SKM-1 treated with dmso at 0.1 percent for 144 hours (cell line): ENCODE measurements at regions not wholly inside any gene's neighbourhood (a gene's known extent, or its start where the extent isn't known, plus 50 kb on each side); places are given as distances from the start of the nearest gene placed in this dataset.

Source experiments
- DNase-seq: peaks from one replicate; lab custom pipeline; 2025; ENCODE audit not compliant: unreplicated experiment; lab: John Stamatoyannopoulos, UW

DNA sequence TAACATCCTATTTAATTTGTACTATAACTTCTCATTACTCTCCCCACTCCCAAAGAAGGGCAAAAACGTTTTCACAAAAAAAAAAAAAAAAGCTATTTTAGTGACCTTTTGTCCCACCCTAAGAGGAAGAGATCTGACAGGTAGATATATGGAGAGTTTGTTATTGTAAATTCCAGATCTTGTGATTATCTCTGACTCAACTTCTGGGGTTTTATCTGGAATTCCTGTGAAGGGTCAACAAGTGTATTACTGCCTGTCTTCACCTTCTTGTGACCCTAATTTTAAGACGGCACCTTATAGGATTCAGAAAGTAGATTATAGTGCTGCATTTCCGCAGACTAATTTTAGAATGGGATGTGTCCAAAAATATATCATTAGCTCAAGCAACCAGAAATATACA is 205.9 kb upstream of the CDIN1 start:
- no peak for DNase-seq

GRCh38 chr15:36389107-36389506 is 190.3 kb upstream of the CDIN1 start:
- no peak for DNase-seq

GRCh38 chr15:36390491-36390890 is 188.9 kb upstream of the CDIN1 start:
- DNase-seq, result no peak

- DNase-seq, result no peak
Measured at GRCh38 chr15:36392676-36393266, 186.7 kb upstream of the CDIN1 start.

DNA sequence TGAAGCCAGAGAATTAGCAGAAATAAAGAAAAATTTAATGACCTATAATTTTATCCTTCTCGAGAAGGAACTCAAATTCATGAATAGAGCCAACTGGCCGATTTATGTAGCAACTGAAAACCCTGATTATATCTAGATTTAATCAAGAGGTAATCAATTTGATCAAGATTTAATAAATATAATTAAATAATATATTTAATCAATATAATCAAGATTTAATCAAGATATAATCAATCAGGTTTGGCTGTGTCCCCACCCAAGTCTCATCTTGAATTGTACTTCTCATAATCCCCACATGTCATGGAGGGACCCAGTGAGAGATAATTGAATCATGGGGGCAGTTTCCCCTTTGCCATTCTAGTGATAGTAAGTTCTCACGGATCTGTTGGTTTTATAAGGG is 181.2 kb upstream of the CDIN1 start:
- no peak for DNase-seq

GRCh38 chr15:36399276-36399675 is 180.2 kb upstream of the CDIN1 start:
- DNase-seq, result no peak

GRCh38 chr15:36400936-36401585 is 178.4 kb upstream of the CDIN1 start:
- DNase-seq, result no peak

GRCh38 chr15:36401586-36401966 is 177.8 kb upstream of the CDIN1 start:
- DNase-seq, result no peak

DNA sequence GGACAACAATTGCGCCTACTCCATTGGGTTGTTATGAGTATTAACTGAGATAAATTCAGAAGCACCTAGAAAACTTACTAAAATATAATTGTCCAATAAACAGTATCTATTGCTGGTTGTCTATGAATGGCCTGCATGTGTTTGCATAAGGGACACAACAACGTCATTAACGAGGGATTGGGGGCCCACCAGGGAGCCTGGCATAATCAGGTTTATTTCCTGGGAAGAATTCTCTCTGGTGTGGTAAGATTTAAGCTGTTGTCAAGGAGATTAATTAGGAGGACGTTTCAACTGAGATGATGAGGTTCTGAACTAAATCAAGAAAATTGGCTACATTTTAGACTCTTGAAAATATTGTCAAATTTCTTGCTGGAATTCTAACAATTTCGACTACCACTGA is 176.1 kb upstream of the CDIN1 start:
- DNase-seq, result no peak

GRCh38 chr15:36406366-36406765 is 173.1 kb upstream of the CDIN1 start:
- no peak for DNase-seq

DNA sequence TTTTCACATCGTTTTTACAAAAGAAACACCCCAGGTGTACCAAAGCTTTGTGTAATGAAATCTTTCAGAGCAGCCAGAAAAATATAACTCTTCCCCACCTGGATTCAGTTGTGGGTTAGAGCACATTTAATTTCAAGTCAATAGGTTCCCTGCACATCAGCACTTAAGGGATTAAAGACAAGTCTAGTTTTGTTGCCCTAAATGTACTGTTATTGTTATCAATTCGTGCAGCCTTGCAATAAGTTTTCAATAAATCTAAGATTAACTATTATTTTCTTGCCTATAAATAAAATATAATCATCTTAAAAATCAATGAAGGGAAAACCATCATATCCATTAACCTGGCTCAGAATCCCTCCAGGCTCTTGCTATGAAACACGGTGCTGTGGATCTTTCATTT is 172.5 kb upstream of the CDIN1 start:
- no peak for DNase-seq

GRCh38 chr15:36407647-36408046 is 171.8 kb upstream of the CDIN1 start:
- DNase-seq, result no peak

DNA sequence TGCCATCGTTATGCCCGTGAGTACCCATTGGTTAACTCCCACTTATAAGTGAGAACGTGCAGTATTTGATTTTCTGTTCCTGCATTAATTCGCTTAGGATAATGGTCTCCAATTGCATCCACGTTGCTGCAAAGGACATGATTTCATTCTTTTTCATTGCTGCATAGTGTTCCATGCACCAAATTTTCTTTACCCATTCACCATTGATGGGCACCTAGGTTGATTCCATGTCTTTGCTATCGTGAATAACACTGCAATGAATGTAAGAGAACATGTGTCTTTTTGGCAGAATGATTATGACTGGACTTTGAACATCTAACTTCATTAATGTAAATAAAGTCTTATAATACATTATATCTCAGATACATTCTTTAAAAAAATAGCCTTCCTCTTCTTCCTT is 169.6 kb upstream of the CDIN1 start:
- no peak for DNase-seq

GRCh38 chr15:36414670-36415069 is 164.8 kb upstream of the CDIN1 start:
- DNase-seq, result no peak

DNA sequence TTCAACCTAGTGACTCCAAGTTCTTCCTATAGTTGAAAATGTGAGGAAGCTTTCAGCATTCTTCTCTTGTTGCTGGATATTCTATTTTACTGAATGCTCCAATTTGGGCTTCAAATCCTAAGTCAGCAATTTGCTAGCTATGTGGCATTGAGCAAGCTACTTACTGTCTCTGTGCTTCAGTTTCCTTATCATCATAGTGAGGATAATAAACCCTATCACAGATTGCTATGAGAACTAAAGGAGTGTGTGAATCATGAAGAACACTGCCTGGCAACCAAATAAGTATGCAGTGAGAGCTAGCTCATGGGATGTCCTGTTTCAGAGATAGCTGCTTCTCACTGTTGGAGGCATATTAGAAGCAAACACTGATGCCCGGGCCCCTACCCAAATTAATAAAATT is 163.8 kb upstream of the CDIN1 start:
- no peak for DNase-seq

DNA sequence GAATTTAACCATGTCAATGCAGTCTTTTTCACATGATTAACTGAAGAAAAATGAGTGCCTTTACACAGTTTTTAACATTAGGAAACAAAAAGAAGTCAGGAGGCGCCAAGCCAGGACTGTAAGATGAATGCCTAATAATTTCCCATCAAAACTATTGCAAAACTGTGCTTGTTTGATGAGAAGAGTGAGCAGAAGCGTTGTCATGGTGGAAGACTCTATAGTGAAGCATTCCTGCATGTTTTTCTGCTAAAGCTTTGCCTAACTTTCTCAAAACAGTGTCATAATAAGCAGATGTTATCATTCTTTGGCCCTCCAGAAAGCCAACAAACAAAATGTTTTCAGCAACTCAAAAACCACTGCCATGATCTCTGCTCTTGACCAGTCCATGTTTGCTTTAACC is 156.8 kb upstream of the CDIN1 start:
- no peak for DNase-seq

DNA sequence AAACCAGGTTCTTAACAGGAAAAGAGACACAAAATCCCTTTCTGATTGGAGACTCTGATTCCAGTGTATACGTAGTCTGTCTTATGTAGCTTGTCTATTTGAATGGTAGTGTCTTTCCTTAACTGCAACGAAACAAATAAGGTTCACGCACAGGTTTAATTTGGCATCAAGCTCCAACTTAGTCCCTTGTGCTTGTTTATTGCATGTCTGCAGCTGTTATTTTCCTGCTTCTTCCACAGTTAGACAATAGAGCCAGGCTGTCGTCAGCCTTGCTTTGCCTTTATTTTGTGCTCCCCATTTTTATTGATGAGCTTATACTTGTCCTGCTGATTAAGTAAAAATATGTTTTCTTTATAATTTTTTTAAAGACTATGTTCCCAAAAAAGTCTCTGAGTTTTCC is 152.7 kb upstream of the CDIN1 start:
- no peak for DNase-seq

DNA sequence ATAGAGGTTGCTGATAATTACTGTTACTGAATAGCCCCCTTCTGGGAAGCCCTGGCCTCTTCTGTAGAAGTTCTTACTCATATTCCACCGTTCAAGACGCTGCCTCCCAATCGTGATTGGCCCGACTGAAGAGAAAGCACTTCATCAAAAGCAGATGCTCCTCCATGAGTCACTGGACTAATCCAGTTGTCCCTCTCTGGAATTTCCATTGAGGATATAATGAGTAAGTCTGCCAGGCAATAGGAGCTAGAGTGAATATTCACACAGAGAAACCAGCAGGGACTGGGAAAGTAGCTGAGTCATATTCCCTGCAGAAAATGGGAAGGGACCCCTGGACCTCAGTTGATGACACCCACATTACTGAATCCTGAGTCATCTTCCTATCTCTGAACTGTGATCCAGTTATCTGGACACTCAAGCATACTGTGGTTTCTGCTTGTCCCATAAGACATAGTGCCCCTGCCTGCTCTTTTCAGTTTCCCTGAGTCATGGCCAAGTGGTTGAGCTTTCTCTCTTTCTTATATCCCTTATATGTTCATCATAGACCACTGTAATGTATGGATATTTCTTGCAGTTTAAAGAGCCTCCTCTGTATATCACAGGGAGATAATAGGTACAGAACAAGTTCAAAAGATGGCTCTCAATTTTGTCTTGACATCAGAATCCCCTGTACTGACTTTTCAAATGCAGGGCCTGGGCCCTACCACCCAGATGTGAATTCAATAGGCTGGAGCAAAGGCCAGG is 151.2 kb upstream of the CDIN1 start:
- DNase-seq, result no peak

- DNase-seq, result no peak
Measured at GRCh38 chr15:36429707-36430106, 149.7 kb upstream of the CDIN1 start.

- no peak for DNase-seq
Measured at GRCh38 chr15:36430280-36430679, 149.1 kb upstream of the CDIN1 start.

- DNase-seq, result no peak
Measured at GRCh38 chr15:36430726-36431265, 148.6 kb upstream of the CDIN1 start.

DNA sequence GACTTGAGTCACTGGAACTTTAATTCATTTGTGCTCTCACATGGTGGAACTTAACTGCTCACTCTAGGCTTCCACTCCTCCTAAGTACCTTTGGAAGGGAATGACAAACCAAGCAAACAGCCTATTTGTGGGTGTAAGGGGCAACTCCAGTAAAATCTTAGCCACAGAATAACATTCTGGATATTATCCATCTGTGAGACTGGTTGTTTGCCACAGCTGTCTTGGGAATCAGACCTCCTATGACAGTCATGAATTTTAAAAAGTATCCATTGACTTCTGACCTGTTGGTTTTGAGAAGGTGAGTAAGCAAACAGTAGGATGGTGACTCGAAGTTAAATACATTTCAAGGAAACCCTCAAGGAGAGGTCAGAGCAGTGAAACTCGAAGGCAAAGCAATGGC is 147.3 kb upstream of the CDIN1 start:
- DNase-seq, result no peak
